Heart left ventricle (tissue), 16 donors: ENCODE measurements at regions not wholly inside any gene's neighbourhood (a gene's known extent, or its start where the extent isn't known, plus 50 kb on each side); places are given as distances from the start of the nearest gene placed in this dataset.

Experiments used
- ATAC-seq, 4 donors: fragments of 200-7000 bp; cut with Tn5 transposase; one replicate each; pipeline ENCODE4 v1.9.1; 2020 to 2022; ENCODE audit warnings: moderate library complexity in 4 of 4, mild to moderate bottlenecking in 3 of 4, moderate number of reproducible peaks in 1 of 4
- DNase-seq, 5 donors: peaks; one replicate each; pipeline ENCODE4 v3.0.0-alpha.2; 2020
- H3K27ac ChIP-seq, 12 donors: fragments of 200-600 bp; sonication (generic) in 4 of 12; one replicate each; pipeline versions ENCODE4 v1.5.0 to v1.8.0; 2016 to 2022; ENCODE audit warnings: mild to moderate bottlenecking in 2 of 12
- H3K27me3 ChIP-seq, 9 donors: fragments of 200-600 bp; sonication (generic) in 2 of 9; one replicate each; pipeline versions ENCODE4 v1.5.1 to v1.8.0; 2016 to 2022; ENCODE audit warnings: mild to moderate bottlenecking in 3 of 9
- H3K36me3 ChIP-seq, 9 donors: fragments of 200-600 bp; sonication (generic) in 2 of 9; one replicate each; pipeline versions ENCODE4 v1.5.0 to v1.8.0; 2018 to 2022; ENCODE audit warnings: mild to moderate bottlenecking in 2 of 9
- H3K4me1 ChIP-seq, 12 donors: fragments of 200-600 bp; sonication (generic) in 4 of 12; one replicate each; pipeline versions ENCODE4 v1.5.0 to v1.8.0; 2016 to 2022; ENCODE audit warnings: mild to moderate bottlenecking in 3 of 12
- H3K4me3 ChIP-seq, 12 donors: fragments of 200-600 bp; sonication (generic) in 4 of 12; one replicate each; pipeline versions ENCODE4 v1.5.0 to v1.8.0; 2017 to 2022; ENCODE audit warnings: mild to moderate bottlenecking in 9 of 12, moderate library complexity in 4 of 12
- H3K9me3 ChIP-seq, 12 donors: fragments of 200-600 bp; sonication (generic) in 4 of 12; one replicate each; pipeline versions ENCODE4 v1.5.0 to v1.8.0; 2016 to 2022; ENCODE audit warnings: mild to moderate bottlenecking in 1 of 12
- CTCF ChIP-seq, 12 donors: fragments of 200-600 bp; sonication (generic) in 4 of 12; IDR thresholded peaks; one replicate each; pipeline versions ENCODE4 v1.5.0 to v1.8.0; 2018 to 2022; ENCODE audit warnings: antibody characterized with exemption in 12 of 12, mild to moderate bottlenecking in 5 of 12
- POLR2A ChIP-seq, 2 donors: fragments of 450-650 bp; IDR thresholded peaks; one replicate each; pipeline ENCODE4 v1.6.1; 2017; ENCODE audit warnings: antibody characterized with exemption in 2 of 2, mild to moderate bottlenecking in 2 of 2, moderate library complexity in 2 of 2
- WGBS, 4 donors: extraction: QIAGEN DNeasy Blood & Tissue Kit in 2 of 4; methylation state at CpG; one replicate each; pipeline versions ENCODE4 v1.1.5 to v1.1.7; 2013 to 2018; 5-methylcytosine and 5-hydroxymethylcytosine counted together
- intact Hi-C, 10 donors: fragments of 100-400 bp; cut with DNase I; formaldehyde crosslinking; loops; one replicate each; pipeline versions ENCODE4 v1.11.1 to v1.14.2; 2022
- donor health status: ischemic (EF 13 %, LVEDD 7.1; RV severe dilation, severe dysfunction).
- donor health status: healthy with polysubstance abuse.
- donor health status: DM: no; HTN: yes; CAD: no.
- donor health status: DM: no; HTN: no; CAD: no.
- donor health status: ischemic (EF 25% LVEDD 6.9; RV normal size, moderate dysfunction).
- donor health status: ischemic (EF 25% LVEDD 5.7; RV mildly dilated, moderate dysfunction).
- donor health status: healthy.
- donor health status: DM: yes; HTN: yes; CAD: no.
- donor health status: ischemic (EF 35%, LVEDD 5.7; RV mildly dilated, moderate dysfunction).
- donor health status: nonischemic (EF 11% LVEDD 7.7; RV severe dilation, severe dysfunction).
- donor health status: DM: yes; HTN: yes; CAD: no.
- donor health status: PGD.
- donor health status: ischemic (EF 29% LVEDD 5.4; RV normal size, mild dysfunction).
- donor health status: nonischemic (EF 23%, LVEDD 6.1; RV moderate dilation, normal function).

DNA sequence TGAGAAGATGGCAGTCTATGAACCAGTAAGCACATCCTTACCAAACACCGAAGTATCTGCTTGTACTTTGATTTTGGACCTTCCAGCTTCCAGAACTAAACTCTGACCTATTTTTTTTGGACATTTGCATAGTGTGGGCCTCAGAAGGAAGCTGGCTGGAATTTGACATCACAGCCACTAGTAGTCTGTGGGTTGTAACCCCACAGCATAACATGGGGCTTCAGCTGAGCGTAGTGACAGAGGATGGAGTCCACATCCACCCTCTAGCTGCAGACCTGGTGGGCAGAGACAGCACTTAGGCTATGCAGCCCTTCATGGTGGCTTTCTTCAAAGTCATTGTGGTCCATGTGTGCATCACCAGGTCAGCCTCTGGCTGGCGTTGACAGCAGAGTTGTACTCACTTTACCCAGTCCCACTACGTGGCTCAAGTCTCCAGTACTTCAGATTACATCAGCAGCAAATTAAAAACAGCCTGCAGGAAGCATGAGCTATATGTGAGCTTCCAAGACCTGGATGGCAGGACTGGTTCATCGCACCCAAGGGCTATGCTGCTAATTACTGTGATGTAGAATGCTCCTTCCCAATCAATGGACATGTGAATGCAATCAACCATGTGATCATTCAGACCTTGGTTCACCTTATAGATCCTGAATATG lies 58.6 kb upstream of the VPREB1 start:
- no peak for TF ChIP-seq POLR2A (IDR thresholded peaks at IDR 0.05)
- no peak for TF ChIP-seq CTCF (IDR thresholded peaks at IDR 0.05)
- DNase-seq, result no peak
- WGBS, 4 donors, result 55 to 61% (median 59%) methylated on average over 5 of the region's 5 CpGs
- no peak overlapping the region for H3K27ac ChIP-seq
- H3K36me3 ChIP-seq, result no peaks in the 10 kb centered on the region
- ATAC-seq, result no peak
- intact Hi-C loops, result no loop called here
- no peaks in the 10 kb centered on the region for H3K4me1 ChIP-seq
- H3K4me3 ChIP-seq, result no peak overlapping the region
- peaks cover 0 to 51% (median 13%) of the 10 kb centered on the region in 9 donors for H3K27me3 ChIP-seq
- H3K9me3 ChIP-seq, result no peaks in the 10 kb centered on the region

- Histone ChIP-seq H3K36me3 (no peaks in the 10 kb centered on the region), H3K27ac (no peak overlapping the region), H3K4me1 (no peaks in the 10 kb centered on the region), H3K4me3 (no peak overlapping the region), H3K9me3 (no peaks in the 10 kb centered on the region), H3K27me3 (peaks cover 0 to 59% (median 13%) of the 10 kb centered on the region in 9 donors)
- intact Hi-C loops, result no loop called here
- DNase-seq, result no peak
- TF ChIP-seq POLR2A (IDR thresholded peaks at IDR 0.05), result no peak
- no peak for TF ChIP-seq CTCF (IDR thresholded peaks at IDR 0.05)
- no peak for ATAC-seq
- 54 to 68% (median 59%) methylated on average over 3 of the region's 3 CpGs for WGBS, 4 donors
Measured at GRCh38 chr22:22185217-22185616, 59.4 kb upstream of the VPREB1 start.

DNA sequence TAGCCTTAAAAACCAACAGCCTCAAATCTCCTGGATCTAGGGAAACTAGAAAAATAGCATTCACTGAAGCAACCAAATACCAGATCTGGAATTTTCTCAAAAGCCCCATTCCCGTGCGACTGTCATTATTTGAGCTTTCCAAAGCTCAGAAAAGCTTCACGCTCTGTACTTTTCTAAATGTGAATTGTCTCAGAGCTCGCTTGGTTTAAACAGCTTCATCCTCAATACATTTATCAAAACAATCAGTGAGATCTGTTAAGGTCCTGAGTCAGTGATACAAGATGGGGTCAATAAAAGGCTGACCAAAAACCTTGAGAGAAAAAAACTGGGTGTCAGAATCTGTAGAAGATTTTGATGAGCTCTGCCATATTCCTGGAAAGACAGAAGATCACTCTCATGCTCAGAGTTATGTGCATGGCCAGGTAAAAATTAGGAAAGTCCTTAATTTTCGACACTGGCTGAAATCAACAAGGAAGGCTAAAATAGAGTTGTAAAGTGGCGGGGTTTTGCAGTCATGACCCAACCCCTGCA lies 60.2 kb upstream of the VPREB1 start:
- Histone ChIP-seq H3K27me3 (peaks cover 0 to 64% (median 13%) of the 10 kb centered on the region in 9 donors), H3K27ac (no peak overlapping the region), H3K4me1 (no peaks in the 10 kb centered on the region), H3K9me3 (no peaks in the 10 kb centered on the region), H3K4me3 (no peak overlapping the region), H3K36me3 (no peaks in the 10 kb centered on the region)
- ATAC-seq (no peak), DNase-seq (no peak)
- 66 to 68% (median 67%) methylated on average over 6 of the region's 6 CpGs for WGBS, 4 donors
- TF ChIP-seq CTCF (IDR thresholded peaks at IDR 0.05), result no peak
- no peak for TF ChIP-seq POLR2A (IDR thresholded peaks at IDR 0.05)
- intact Hi-C loops, result no loop called here

GRCh38 chr22:22182990-22183264 lies 61.7 kb upstream of the VPREB1 start:
- intact Hi-C loops, result no loop called here
- no peaks in the 10 kb centered on the region for H3K36me3 ChIP-seq
- peaks cover 0 to 64% (median 19%) of the 10 kb centered on the region in 9 donors for H3K27me3 ChIP-seq
- no peak overlapping the region for H3K4me3 ChIP-seq
- no peaks in the 10 kb centered on the region for H3K4me1 ChIP-seq
- no peak for DNase-seq
- ATAC-seq, result no peak
- TF ChIP-seq CTCF (IDR thresholded peaks at IDR 0.05) (no peak), POLR2A (IDR thresholded peaks at IDR 0.05) (no peak)
- no peak overlapping the region for H3K27ac ChIP-seq
- H3K9me3 ChIP-seq, result no peaks in the 10 kb centered on the region
